Activated naive CD4-positive, alpha-beta T cell treated with anti-CD3 and anti-CD28 coated beads, Interleukin-2, amount 50 U/mL, for 24 hours (primary cell): ENCODE measurements at regions not wholly inside any gene's neighbourhood (a gene's known extent, or its start where the extent isn't known, plus 50 kb on each side); places are given as distances from the start of the nearest gene placed in this dataset.

Source experiments
- H3K27ac Mint-ChIP-seq: one replicate; pipeline ENCODE4 v1.8.0; 2021; ENCODE audit warnings: mild to moderate bottlenecking, mixed read lengths
- H3K27me3 Mint-ChIP-seq: one replicate; pipeline ENCODE4 v1.8.0; 2021; ENCODE audit warnings: mixed read lengths
- H3K36me3 Mint-ChIP-seq: one replicate; pipeline ENCODE4 v1.8.0; 2021; ENCODE audit warnings: mixed read lengths
- H3K4me1 Mint-ChIP-seq: one replicate; pipeline ENCODE4 v1.8.0; 2021; ENCODE audit warnings: mixed read lengths
- H3K4me3 Mint-ChIP-seq: one replicate; pipeline ENCODE4 v1.8.0; 2021; ENCODE audit warnings: mild to moderate bottlenecking, mixed read lengths
- H3K9me3 Mint-ChIP-seq: one replicate; pipeline ENCODE4 v1.8.0; 2021; ENCODE audit warnings: mixed read lengths

GRCh38 chr9:33742519-33742918, 52.8 kb upstream of the PRSS3 start:
- Mint-ChIP-seq H3K4me1 (no peaks in the 10 kb centered on the region), H3K36me3 (peaks cover 4% of the 10 kb centered on the region), H3K27ac (no peak overlapping the region), H3K4me3 (no peak overlapping the region), H3K9me3 (peaks cover 16% of the 10 kb centered on the region), H3K27me3 (peaks cover 23% of the 10 kb centered on the region)
